Gastroesophageal sphincter (tissue), 3 donors: ENCODE measurements at regions not wholly inside any gene's neighbourhood (a gene's known extent, or its start where the extent isn't known, plus 50 kb on each side); places are given as distances from the start of the nearest gene placed in this dataset.

Experiments used
- CTCF ChIP-seq, 4 experiments: fragments of 200-600 bp in 2 of 4; fragments of 450-650 bp in 2 of 4; sonication (generic) in 1 of 4; IDR thresholded peaks; one replicate each; pipeline ENCODE4 v1.5.1; 2017 to 2019; ENCODE audit warnings: antibody characterized with exemption in 4 of 4, mild to moderate bottlenecking in 2 of 4, moderate library complexity in 2 of 4
- POLR2A ChIP-seq, 2 donors: fragments of 450-650 bp; IDR thresholded peaks; one replicate each; pipeline ENCODE4 v1.6.1; 2017; ENCODE audit warnings: antibody characterized with exemption in 2 of 2, mild to moderate bottlenecking in 2 of 2, moderate library complexity in 1 of 2
- POLR2AphosphoS5 ChIP-seq: sonication (generic); formaldehyde crosslinking; IDR thresholded peaks from one replicate; pipeline ENCODE4 v1.6.1; 2017; ENCODE audit warnings: antibody characterized with exemption

GRCh38 chr3:78402720-78403119 is 1362.8 kb downstream of the ROBO2 start:
- TF ChIP-seq CTCF (IDR thresholded peaks at IDR 0.05) (no peak), POLR2A (IDR thresholded peaks at IDR 0.05) (no peak), POLR2AphosphoS5 (no peak)
